ENCODE measurements at regions not wholly inside any gene's neighbourhood (a gene's known extent, or its start where the extent isn't known, plus 50 kb on each side); places are given as distances from the start of the nearest gene placed in this dataset.

GRCh38 chr9:105861972-105862371, 167.6 kb downstream of the TMEM38B start:
- no peak for DNase-seq

GRCh38 chr9:105864248-105864898, 170.0 kb downstream of the TMEM38B start:
- DNase-seq = no peak

DNA sequence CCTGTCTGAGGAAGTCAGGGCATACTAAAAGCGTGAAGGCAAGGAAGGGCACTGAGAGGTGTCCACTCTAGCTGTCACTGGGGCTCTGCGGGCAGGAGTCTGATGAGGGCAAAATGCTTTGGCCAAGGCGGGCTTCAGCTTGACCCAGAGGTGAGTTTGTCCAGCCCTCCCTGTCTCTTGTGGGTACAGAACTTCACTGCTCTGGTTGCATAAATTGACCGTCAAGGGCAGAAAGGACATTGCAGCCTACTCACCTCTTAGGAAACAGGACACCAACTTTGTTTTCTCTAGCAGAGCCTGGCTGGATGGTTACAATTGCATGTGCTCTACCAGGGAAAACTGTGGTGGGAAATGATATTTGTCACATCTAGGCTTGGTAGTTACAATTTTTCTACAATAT, 170.9 kb downstream of the TMEM38B start:
- no peak for DNase-seq

DNA sequence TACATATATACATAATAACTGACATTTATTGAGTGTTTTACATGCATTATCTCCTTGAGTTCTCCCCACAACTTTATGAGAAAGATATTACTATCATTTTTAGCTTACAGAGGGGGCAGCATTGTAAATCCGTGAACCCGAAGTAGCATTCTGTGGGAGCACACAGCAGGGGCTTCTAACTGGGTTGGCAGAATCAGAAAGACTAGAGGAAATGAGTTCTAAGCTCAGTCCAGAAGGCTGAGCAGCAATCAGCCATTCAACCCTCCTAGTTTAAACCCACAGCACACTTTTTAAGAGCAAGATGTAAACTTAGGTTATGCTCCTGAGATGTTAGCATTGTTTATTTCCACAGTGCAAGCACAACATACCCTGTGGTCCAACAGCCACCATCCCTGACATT, 177.2 kb downstream of the TMEM38B start:
- no peak for DNase-seq

GRCh38 chr9:105873801-105874200, 179.5 kb downstream of the TMEM38B start:
- no peak for DNase-seq

GRCh38 chr9:105877721-105878120, 183.4 kb downstream of the TMEM38B start:
- DNase-seq = no peak

GRCh38 chr9:105879181-105879580, 184.8 kb downstream of the TMEM38B start:
- no peak for DNase-seq

GRCh38 chr9:105880517-105880916, 186.2 kb downstream of the TMEM38B start:
- no peak for DNase-seq

DNA sequence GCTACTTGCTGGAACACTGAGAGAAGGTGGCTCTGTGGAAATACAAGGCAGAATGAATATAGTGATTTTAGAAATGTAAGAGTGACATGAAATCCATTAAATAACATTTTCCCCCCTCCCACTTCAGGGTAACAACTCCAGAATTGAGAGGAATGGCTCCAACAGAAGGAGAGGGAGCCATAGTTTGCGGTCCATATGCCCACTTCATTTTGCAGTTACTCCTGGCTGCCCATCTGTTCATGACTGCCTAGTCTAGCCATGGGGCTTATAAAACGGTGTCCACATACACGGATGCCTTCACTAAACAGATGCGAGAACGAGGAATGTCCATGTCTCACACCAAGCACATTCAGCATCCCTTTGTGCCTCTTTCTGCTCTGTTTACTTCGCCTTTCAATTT, 186.7 kb downstream of the TMEM38B start:
- DNase-seq = no peak

- DNase-seq = peak; percentile 26
These were observed 187.5 kb downstream of the TMEM38B start for GRCh38 chr9:105881654-105882349.

DNA sequence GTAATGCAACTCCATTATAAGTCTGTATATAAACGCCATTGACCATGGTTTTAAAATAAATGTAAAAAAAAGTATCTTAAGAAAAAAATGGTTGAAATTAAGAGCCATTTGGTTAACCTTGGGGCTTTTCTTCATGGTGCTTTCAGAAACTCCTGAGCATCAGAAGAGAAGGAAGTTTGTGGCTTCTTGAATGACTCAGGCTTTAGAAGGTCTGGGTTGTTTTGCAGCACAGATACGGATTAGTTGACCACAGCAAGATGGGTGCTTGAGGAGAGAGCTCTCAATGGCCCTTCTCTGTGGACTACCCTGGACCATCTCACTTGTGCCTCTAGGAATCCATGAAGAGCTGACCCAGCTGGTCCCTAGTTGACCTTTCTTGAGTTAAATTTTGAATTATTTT, 189.5 kb downstream of the TMEM38B start:
- no peak for DNase-seq

GRCh38 chr9:105884416-105884815, 190.1 kb downstream of the TMEM38B start:
- no peak for DNase-seq

DNA sequence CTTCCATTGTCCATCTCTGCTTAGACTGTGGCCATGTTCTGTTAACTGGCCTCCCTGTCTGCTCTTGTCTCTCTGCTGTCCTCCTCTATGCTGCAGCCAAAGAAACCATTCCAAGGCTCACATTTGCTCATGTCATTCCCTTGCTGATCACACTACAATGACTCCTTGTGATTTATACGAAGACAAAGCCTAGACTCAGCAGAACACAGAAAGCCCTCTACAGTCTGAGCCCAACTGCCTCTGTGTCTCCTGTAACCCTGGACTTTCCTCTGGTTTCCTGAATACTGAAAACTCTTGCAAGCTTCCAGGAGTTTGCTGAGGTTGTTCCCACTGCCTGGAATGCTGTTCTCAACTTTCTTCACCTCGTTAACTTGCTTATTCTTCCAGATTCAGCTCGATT, 191.8 kb downstream of the TMEM38B start:
- no peak for DNase-seq

- DNase-seq = no peak
These were observed 193.3 kb downstream of the TMEM38B start for GRCh38 chr9:105887679-105888078.

GRCh38 chr9:105890046-105890822, 195.9 kb downstream of the TMEM38B start:
- DNase-seq = no peak

DNA sequence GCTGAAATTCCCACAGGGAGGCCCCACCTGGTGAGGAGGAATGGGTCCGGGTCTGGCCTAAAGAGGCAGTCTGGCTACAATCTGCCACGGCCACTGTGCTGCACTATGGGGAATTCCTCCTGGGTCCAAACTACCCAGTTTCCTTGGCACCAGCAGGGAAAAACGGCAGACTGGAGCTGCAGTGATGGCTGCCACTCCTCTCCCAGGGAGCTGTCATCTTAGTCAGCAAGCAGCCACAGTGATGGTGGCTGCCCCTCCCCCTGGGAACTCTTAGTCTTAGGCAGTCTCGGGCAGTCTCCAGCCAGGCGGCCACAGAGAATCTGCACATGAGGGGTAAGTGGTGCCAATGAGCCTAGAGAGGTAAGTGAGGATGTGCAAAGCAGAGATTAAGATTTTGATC, 205.8 kb downstream of the TMEM38B start:
- DNase-seq = no peak

DNA sequence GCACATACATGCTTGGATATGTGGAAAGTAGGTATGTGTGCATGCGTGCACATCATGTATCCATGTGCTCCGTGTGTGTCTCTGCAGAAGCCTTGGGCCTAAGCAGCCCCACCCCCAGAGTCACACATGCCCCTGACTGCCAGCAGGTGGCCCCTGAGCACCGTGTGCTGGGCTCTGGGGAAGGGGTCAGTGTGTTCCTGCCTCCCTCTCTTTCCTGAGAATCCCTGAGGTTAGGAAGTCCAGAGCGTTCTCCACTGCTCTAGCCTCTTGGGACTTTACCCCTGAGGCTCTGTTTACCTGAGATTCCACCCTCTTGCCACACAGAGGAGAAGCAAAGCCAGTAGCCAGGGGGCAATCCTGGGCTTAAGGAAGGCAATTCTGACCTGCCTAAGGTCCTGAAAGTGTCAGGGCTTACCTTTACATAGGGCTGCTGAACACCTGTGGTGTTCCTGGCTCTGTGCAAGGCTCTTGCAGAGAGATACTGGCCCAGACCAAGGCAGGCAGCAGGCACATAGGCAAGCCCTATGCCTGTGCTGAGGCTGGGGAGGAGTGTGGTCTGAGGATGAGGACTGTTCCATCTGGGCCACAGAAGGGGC, 207.3 kb downstream of the TMEM38B start:
- DNase-seq = peak; percentile 64

GRCh38 chr9:105908069-105908468, 213.7 kb downstream of the TMEM38B start:
- no peak for DNase-seq

DNA sequence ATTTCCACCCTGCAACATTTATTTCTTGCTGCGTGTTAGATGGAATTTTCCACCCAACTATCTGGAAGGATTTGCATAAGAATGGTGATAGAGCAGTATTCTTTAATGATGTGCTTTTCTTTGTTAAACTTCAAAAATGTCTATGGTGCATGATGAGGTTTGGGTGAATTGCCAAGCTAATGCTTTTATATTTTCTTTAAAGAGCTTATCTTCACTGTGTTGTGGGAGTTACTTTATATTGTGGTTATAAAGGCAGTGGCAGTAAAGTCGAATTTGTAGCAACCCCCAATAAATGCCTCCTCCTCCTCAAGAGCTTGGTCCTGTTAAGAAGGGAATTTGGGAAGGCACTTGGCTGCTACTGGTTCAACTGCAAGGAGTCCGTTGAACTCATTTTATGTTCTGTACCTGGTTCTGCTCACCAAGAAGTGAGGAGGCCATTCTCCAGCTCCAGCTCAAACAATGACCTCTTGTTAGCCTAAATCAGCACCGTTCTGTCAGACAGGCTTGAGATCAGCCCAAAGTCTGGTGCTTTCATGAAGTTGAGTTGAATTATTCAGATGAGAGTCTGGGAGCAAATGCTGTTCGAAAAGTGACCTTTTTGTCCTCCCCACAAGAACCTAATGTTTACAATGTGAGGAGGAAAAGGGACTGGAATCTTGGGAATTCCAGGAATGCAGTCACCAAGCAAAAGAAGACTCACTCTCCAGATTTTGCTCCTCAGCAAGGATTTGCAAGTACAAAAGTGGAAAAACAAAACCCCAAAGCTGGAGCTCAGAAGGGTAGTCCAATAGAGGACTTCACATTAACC, 217.0 kb downstream of the TMEM38B start:
- no peak for DNase-seq

- DNase-seq = no peak
These were observed 218.0 kb downstream of the TMEM38B start for GRCh38 chr9:105912157-105912862.

DNA sequence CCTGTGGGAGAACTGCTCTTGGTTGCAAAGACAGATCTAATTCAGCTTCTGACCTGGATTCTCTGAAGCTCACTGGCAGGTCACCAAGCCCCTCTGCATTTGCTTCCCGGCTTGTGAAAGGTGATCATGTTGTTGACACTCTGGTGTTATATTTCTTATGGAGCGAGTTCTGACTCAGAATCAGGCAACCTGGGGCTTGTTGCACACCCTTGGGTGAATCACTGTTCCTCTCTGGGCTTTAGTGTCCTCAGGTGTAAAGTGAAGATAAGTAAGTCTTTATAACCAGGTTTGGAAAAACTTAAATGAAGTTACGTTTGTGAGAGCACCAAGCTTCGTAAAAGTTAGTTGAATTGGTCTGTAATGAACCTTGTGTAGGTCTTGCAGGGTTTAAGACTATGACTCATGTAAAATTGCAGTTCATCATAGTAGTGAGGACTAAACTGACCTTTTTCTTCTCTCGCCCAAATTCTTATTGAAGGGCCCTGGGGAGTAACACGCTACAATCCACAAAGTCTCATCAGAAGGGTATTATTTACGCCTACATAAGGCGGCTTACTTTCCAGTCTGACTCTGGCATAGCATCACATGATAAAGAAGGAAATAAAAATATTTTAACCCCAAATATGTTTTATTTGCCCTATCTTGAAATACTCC, 218.6 kb downstream of the TMEM38B start:
- DNase-seq = no peak
